GM18858 (cell line): ENCODE measurements at regions not wholly inside any gene's neighbourhood (a gene's known extent, or its start where the extent isn't known, plus 50 kb on each side); places are given as distances from the start of the nearest gene placed in this dataset.

ENCODE experiments used
- ATAC-seq: cut with Tn5 transposase; IDR thresholded peaks from one replicate; pipeline ENCODE4 v1.9.1; 2021; ENCODE audit not compliant: unreplicated experiment

GRCh38 chr6:40803897-40804702 lies 216.9 kb upstream of the LRFN2 start:
- no peak for ATAC-seq

- ATAC-seq = no peak
Observed at GRCh38 chr6:40802481-40802880, 215.3 kb upstream of the LRFN2 start.

DNA sequence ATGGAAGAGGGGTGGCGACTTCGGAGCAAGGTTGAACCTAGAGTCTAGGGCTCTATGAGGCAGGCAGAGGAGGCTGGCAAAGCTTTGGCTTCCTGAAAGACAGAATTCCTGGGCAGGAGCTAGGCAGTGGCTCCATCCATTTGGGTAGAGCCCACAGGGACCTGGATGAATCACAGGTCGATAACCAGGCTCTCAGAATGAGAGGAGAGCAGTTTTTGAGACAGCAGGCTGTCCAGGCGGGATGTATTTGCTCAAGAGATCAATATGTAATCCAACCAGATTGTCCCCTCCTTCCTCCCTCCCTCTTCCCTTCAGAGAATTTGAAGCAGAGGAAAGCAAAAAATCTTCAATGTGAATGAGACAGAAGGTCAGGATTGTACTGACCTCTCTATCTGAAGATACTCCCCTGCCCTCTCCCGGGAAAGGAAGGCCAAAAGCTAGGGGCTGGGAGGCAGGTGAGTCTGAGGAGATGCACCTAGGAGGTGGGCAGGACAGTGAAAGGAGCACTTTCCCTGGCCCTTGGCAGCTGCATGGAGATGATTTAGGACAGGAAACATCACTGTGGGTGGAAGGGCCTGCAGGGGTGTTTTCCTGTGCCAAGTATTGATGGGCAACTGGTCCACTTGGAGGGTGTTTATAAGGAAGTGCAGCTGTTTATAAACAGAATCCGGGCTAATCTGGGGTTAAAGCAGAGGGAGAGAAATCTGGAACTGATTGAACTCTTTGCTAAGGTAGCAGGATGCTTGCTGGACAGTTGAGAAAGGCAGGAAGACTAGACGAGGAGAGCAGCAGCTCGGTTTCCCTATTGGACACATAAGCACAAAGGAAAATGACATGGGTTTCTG lies 212.4 kb upstream of the LRFN2 start:
- no peak for ATAC-seq

- ATAC-seq = no peak
Observed at GRCh38 chr6:40798069-40798770, 211.1 kb upstream of the LRFN2 start.

DNA sequence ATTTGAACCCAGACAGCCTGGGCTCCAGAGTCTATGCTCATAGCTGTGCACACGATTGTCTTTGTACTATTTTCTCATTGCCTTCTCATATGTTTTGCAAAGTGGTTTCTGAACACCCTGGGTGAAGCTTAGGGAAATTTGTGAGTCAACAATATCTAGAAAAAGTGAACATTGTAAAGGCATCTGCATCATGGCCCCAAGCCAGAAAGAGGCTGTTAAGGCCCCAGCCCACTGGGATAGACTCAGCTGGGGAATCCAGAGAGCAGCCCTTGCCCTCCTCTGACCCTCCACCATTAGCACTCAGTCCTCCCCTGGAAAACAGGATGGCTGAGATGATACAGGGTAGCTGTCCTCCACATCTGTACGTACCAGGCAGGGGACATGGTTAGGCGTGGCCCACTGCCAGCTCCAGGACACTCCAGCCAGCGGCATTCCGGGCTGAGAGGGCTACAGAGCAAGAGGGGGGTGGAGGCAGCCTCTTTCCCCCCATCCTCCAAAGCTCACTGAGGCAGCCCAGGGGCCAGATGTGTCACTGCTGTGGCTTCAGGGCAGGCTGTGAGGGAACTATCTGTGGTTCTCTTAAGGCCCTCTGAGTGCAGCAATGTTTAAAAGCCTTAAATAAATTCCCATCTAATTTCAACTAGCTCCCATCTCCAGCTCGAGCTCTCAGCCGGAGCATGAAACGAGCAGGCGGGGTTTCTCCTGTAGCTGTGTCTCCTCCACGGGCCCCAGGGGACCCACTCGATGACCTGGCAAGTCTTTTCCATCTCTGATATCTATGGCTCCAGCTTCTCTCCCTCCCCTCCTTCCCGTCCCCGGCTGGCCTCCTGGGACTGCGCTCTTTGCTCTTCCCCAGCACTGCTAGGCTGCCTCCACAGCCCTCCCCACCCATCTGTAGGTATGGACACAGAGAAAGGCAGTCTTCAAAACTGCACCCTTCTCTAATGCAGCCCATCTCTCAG lies 209.4 kb upstream of the LRFN2 start:
- ATAC-seq = no peak

GRCh38 chr6:40794586-40794985 lies 207.4 kb upstream of the LRFN2 start:
- ATAC-seq = no peak

DNA sequence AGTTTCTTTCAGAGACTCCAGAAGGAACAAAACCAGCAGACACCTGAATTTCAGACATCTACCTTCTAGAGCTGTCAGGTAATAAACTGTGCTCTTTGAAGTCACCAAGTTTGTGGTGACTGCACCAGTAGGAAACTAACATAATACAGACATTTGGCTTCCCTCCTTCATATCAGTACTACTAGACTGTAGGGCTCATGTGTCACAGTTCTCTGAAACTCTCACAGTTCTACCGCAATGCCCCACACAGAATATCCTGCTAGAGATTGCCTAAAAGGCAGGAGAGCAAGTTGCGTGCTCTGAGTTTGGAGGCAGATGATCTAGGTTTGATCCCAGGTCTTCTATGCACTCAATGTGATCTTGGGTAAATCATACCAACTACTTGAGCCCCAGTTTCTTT lies 205.0 kb upstream of the LRFN2 start:
- ATAC-seq = no peak

- ATAC-seq = no peak
Observed at GRCh38 chr6:40791004-40791403, 203.8 kb upstream of the LRFN2 start.

DNA sequence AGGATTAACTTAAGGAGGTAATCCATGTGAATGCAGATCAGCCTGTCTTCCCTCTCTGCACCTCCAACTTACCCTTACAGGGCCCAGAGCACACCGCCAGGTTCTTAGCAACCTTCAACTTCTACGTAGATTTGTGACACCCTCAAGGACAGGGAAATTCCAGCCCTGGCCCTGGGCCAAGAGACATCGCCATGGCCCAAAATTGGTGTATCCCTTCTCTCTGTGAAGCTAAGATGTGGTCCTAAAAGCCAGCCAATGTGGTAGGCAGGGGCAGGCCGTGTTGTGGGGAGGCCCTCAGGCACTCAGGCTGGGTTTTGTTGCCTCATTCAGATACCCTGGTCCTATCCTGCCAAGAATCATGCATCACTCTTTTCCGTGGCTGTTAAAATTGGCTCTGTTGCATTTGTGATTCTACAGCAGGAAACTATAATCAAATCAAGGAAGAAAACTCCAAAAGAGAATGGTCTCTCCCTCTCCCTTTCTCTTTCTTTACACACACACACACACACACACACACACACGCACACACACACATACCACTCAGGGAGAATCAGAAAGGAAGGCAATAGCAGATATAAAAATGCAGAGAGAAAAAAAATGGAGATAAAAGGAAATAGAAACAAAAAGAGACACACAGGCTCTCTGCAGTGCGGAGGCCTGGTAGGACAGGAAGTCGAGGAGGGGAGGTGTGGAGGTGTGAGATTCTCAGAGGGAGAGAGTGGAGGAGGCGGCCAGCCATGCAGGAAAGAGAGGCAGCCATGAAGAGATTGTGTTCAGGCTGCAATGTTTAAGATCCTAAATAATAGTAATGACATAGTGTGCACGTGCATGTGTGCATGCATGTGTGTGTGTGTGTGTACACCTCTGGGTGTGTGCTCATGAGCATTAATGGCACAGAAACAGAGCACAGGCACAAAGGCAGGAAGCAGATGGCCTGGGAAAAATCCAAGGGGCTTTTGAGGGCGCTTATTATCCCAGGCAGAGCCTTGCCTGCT lies 201.8 kb upstream of the LRFN2 start:
- ATAC-seq = no peak

GRCh38 chr6:40782355-40782754 lies 195.2 kb upstream of the LRFN2 start:
- ATAC-seq = no peak

DNA sequence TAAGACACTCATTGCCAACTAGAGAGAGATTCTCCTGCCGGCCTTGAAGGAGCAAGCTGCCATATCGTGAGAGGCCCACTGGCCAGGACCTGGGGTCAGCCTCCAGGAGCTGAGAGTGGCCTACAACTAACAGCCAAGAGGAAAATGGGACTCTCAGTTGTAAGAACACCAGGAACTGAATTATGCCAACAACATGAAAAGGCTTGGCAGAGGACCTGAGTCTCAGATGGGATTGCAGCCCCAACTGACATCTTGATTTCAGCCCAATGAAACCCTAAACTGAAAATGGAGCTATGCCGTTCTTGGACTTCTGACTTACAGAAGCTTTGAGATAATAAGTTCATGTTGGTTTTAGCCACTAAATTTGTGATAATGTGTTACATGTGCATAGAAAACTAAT lies 193.5 kb upstream of the LRFN2 start:
- no peak for ATAC-seq

- no peak for ATAC-seq
Observed at GRCh38 chr6:40779409-40779808, 192.2 kb upstream of the LRFN2 start.

DNA sequence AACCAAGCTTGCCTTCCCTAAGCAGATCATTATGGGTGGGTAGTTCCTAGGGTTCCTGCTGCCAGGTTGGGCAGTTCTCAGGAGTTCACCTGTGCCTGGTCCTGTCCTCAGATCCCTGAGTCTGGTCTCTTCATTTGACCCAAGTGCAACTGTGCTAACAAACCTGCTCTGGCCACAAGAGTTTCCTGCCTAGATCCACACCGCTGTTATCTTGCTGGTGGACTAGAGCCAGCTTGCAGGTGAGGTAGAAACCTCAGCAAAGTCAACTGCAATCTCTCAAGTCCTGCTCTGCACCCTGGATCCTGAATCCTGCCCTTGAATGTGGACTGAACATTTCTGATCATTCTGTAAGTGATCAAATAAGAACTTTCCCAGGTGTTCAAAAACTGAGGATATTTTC lies 191.8 kb upstream of the LRFN2 start:
- ATAC-seq = no peak

DNA sequence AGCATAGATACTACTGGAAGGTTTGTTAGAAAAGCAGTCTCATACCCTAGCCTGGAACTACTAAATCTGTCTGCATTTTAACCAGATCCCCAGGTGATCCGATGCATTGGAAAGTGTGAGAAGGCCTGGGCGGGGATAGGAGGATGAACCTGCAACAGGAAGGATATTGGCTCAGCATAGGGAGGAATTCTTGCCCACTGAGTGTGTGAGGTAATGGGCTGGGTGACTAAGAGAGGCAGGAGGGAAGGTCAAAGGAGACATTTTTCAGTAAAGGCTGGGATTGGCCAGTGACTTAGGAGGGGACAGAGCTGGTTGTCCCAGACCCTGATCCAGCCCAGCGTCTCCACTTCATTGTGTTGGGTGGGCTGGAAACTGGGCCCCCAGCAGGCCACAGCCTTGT lies 191.0 kb upstream of the LRFN2 start:
- ATAC-seq = no peak

DNA sequence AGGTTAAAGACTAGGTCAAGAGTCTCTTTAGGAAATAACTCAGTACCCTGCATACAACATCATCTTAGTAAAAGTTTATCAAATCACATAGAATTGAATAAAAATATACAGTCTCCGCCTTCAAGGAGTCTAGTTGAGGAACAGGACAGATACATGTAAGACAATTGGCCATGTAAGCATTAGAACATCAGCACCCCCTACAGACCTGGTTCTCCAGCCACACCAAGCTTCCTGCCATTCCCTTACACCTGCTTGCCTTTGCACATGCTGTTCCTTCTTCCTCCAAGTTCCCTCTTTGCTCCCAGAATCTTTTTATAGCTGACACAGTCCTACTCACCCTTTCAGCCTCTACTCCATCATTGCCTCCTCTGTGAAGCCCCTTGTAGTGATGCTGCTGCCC lies 187.8 kb upstream of the LRFN2 start:
- ATAC-seq = no peak

DNA sequence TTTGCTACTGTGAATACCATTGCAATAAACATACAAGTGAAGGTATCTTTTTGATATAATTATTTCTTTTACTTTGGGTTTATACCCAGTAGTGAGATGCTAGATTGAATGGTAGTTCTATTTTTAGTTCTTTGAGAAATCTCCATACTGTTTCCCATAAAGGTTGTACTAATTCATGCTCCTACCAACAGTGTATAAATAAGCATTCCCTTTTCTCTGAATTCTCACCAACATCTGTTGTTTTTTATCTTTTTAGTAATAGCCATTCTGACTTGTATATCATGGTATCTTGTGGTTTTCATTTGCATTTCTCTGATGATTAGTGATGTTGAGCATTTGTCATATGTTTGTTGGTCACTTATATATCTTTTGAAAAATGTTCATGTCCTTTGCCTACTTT lies 183.6 kb upstream of the LRFN2 start:
- no peak for ATAC-seq

GRCh38 chr6:40764726-40765125 lies 177.6 kb upstream of the LRFN2 start:
- no peak for ATAC-seq

- no peak for ATAC-seq
Observed at GRCh38 chr6:40762981-40763380, 175.8 kb upstream of the LRFN2 start.

GRCh38 chr6:40760887-40761286 lies 173.7 kb upstream of the LRFN2 start:
- ATAC-seq = no peak
